Mesenchymal stem cell (in vitro differentiated cells and primary cell): ENCODE measurements at regions not wholly inside any gene's neighbourhood (a gene's known extent, or its start where the extent isn't known, plus 50 kb on each side); places are given as distances from the start of the nearest gene placed in this dataset.

Source experiments
- DNase-seq: peaks from one replicate; pipeline ENCODE4 v3.0.0-alpha.2; 2013
- H2AFZ ChIP-seq: one replicate; pipeline ENCODE4 v1.6.1; 2013; ENCODE audit warnings: low read depth, mild to moderate bottlenecking, control low read depth, inconsistent platforms, low read length, moderate library complexity
- H2AK5ac ChIP-seq: 2 replicates; pipeline ENCODE4 v1.6.1; 2013; ENCODE audit warnings: low read length, moderate library complexity, mild to moderate bottlenecking, inconsistent platforms; ENCODE audit not compliant: severe bottlenecking
- H2BK120ac ChIP-seq: one replicate; pipeline ENCODE4 v1.6.1; 2013; ENCODE audit warnings: low read depth, mild to moderate bottlenecking, inconsistent platforms, low read length, moderate library complexity
- H2BK12ac ChIP-seq, 2 experiments: one replicate each; pipeline ENCODE4 v1.6.1; 2013; ENCODE audit warnings: inconsistent platforms in 2 of 2, low read length in 2 of 2, mild to moderate bottlenecking in 2 of 2, moderate library complexity in 2 of 2, control low read depth in 1 of 2
- H2BK15ac ChIP-seq: one replicate; pipeline ENCODE4 v1.6.1; 2013; ENCODE audit warnings: mild to moderate bottlenecking, low read depth, inconsistent platforms; ENCODE audit not compliant: poor library complexity, severe bottlenecking
- H2BK5ac ChIP-seq: 2 replicates; pipeline ENCODE4 v1.6.1; 2013; ENCODE audit warnings: low read depth, mild to moderate bottlenecking, low read length, control low read depth, inconsistent platforms; ENCODE audit not compliant: poor library complexity, severe bottlenecking
- H3K14ac ChIP-seq, 2 experiments: one replicate each; pipeline ENCODE4 v1.6.1; 2013; ENCODE audit warnings: inconsistent platforms in 2 of 2, low read length in 2 of 2, control low read depth in 1 of 2, mild to moderate bottlenecking in 1 of 2, moderate library complexity in 1 of 2
- H3K18ac ChIP-seq, 2 experiments: one replicate each; pipeline ENCODE4 v1.6.1; 2013; ENCODE audit warnings: inconsistent platforms in 2 of 2, low read length in 2 of 2, control low read depth in 1 of 2, low read depth in 1 of 2, mild to moderate bottlenecking in 1 of 2
- H3K23ac ChIP-seq, 2 experiments: one replicate each; pipeline ENCODE4 v1.6.1; 2013; ENCODE audit warnings: inconsistent platforms in 2 of 2, low read length in 2 of 2, mild to moderate bottlenecking in 2 of 2, moderate library complexity in 2 of 2, control low read depth in 1 of 2
- H3K27ac ChIP-seq: 2 replicates; pipeline ENCODE4 v1.5.1; 2013; ENCODE audit warnings: mild to moderate bottlenecking, moderate library complexity, low read length, control low read depth, inconsistent platforms; ENCODE audit not compliant: poor library complexity, severe bottlenecking
- H3K27me3 ChIP-seq, 2 experiments: 2 replicates each; pipeline versions ENCODE4 v1.6.1 to v1.7.0; 2013; ENCODE audit warnings: low read length in 2 of 2, mild to moderate bottlenecking in 2 of 2, moderate library complexity in 2 of 2, control low read depth in 1 of 2, inconsistent platforms in 1 of 2; ENCODE audit not compliant: control insufficient read depth in 1 of 2, insufficient read depth in 1 of 2
- H3K36me3 ChIP-seq, 2 experiments: 2 replicates each; pipeline versions ENCODE4 v1.6.1 to v1.7.0; 2013; ENCODE audit warnings: low read length in 2 of 2, control low read depth in 1 of 2, inconsistent platforms in 1 of 2, low read depth in 1 of 2, mild to moderate bottlenecking in 1 of 2; ENCODE audit not compliant: insufficient read depth in 2 of 2, control insufficient read depth in 1 of 2
- H3K4ac ChIP-seq, 2 experiments: one replicate each; pipeline ENCODE4 v1.6.1; 2013; ENCODE audit warnings: inconsistent platforms in 2 of 2, low read length in 2 of 2, mild to moderate bottlenecking in 2 of 2, moderate library complexity in 2 of 2, control low read depth in 1 of 2, low read depth in 1 of 2
- H3K4me1 ChIP-seq: 2 replicates; pipeline ENCODE4 v1.6.1; 2013; ENCODE audit warnings: low read depth, low read length, control low read depth; ENCODE audit not compliant: control insufficient read depth, insufficient read depth
- H3K4me2 ChIP-seq: 2 replicates; pipeline ENCODE4 v1.6.1; 2013; ENCODE audit warnings: low read length, mild to moderate bottlenecking, inconsistent platforms; ENCODE audit not compliant: poor library complexity, severe bottlenecking
- H3K4me3 ChIP-seq, 2 experiments: 2 replicates each; pipeline versions ENCODE4 v1.5.1 to v1.7.0; 2013; ENCODE audit warnings: low read length in 2 of 2, mild to moderate bottlenecking in 2 of 2, control low read depth in 1 of 2, low read depth in 1 of 2; ENCODE audit not compliant: insufficient read depth in 1 of 2
- H3K79me1 ChIP-seq: replicated peaks from 2 replicates; pipeline ENCODE4 v1.6.1; 2013; ENCODE audit warnings: mild to moderate bottlenecking, control low read depth, low read length, inconsistent platforms; ENCODE audit not compliant: poor library complexity, severe bottlenecking
- H3K9ac ChIP-seq: 2 replicates; pipeline ENCODE4 v1.7.0; 2013; ENCODE audit warnings: mild to moderate bottlenecking, low read length, moderate library complexity
- H3K9me3 ChIP-seq: 2 replicates; pipeline ENCODE4 v1.7.0; 2013; ENCODE audit warnings: mild to moderate bottlenecking, low read length; ENCODE audit not compliant: control insufficient read depth
- H4K8ac ChIP-seq: one replicate; pipeline ENCODE4 v1.6.1; 2013; ENCODE audit warnings: inconsistent platforms, mild to moderate bottlenecking, low read length, moderate library complexity
- H4K91ac ChIP-seq: one replicate; pipeline ENCODE4 v1.6.1; 2013; ENCODE audit warnings: mild to moderate bottlenecking, low read length, inconsistent platforms
- WGBS: methylation state at CpG from one replicate; pipeline ENCODE4 v1.1.7; 2013; ENCODE audit warnings: mixed read lengths; 5-methylcytosine and 5-hydroxymethylcytosine counted together

DNA sequence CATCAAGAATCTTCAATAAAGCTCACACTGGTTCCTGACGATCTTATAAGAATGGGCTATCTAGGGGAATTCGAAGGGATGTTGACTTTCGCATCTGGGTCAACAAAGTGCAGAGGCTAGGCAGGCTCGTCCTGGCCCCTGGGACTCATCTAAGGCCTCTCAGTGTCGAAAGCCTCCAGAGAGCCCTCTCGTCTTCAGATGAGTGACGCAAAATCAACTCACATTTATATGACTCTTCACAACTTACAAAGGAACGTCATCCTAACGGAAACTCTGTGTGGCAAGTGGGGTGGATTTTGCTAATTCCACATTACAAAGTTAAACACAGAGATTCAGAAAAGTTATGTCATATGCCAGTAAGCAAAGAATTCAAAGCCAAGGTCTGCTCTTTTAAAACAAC is 270.5 kb upstream of the EXOC2 start:
- no peak overlapping the region for H3K23ac ChIP-seq
- H3K4ac ChIP-seq: no peak overlapping the region
- no peak overlapping the region for H3K14ac ChIP-seq
- no peaks in the 10 kb centered on the region for H3K79me1 ChIP-seq
- no peak overlapping the region for H4K8ac ChIP-seq
- H2BK15ac ChIP-seq: no peak overlapping the region
- no peak overlapping the region for H3K9ac ChIP-seq
- H3K27me3 ChIP-seq: peaks cover 5 to 37% of the 10 kb centered on the region in 2 experiments
- H2BK12ac ChIP-seq: no peak overlapping the region
- no peak overlapping the region for H3K4me3 ChIP-seq
- no peak for DNase-seq
- no peak overlapping the region for H3K18ac ChIP-seq
- H2BK5ac ChIP-seq: no peak overlapping the region
- no peak overlapping the region for H4K91ac ChIP-seq
- H2BK120ac ChIP-seq: no peak overlapping the region
- WGBS: 92% methylated on average over 6 of the region's 9 CpGs
- H3K4me2 ChIP-seq: no peak overlapping the region
- H3K9me3 ChIP-seq: no peaks in the 10 kb centered on the region
- H2AK5ac ChIP-seq: no peak overlapping the region
- H2AFZ ChIP-seq: no peak overlapping the region
- H3K4me1 ChIP-seq: no peaks in the 10 kb centered on the region
- H3K27ac ChIP-seq: no peak overlapping the region
- no peaks in the 10 kb centered on the region for H3K36me3 ChIP-seq

GRCh38 chr6:961407-961960 is 268.5 kb upstream of the EXOC2 start:
- H4K91ac ChIP-seq: no peak overlapping the region
- no peaks in the 10 kb centered on the region for H3K9me3 ChIP-seq
- peaks cover 5 to 17% of the 10 kb centered on the region in 2 experiments for H3K27me3 ChIP-seq
- no peak overlapping the region for H2BK120ac ChIP-seq
- no peaks in the 10 kb centered on the region for H3K36me3 ChIP-seq
- no peak overlapping the region for H3K4ac ChIP-seq
- no peak overlapping the region for H3K27ac ChIP-seq
- H3K4me3 ChIP-seq: no peak overlapping the region
- H2BK15ac ChIP-seq: no peak overlapping the region
- 81% methylated on average over 10 of the region's 10 CpGs for WGBS
- H2BK12ac ChIP-seq: no peak overlapping the region
- H2AFZ ChIP-seq: no peak overlapping the region
- H3K23ac ChIP-seq: no peak overlapping the region
- no peaks in the 10 kb centered on the region for H3K4me1 ChIP-seq
- no peaks in the 10 kb centered on the region for H3K79me1 ChIP-seq
- no peak overlapping the region for H2BK5ac ChIP-seq
- H3K4me2 ChIP-seq: no peak overlapping the region
- H4K8ac ChIP-seq: no peak overlapping the region
- no peak overlapping the region for H3K9ac ChIP-seq
- H3K14ac ChIP-seq: no peak overlapping the region
- H3K18ac ChIP-seq: no peak overlapping the region
- no peak overlapping the region for H2AK5ac ChIP-seq
- DNase-seq: no peak

DNA sequence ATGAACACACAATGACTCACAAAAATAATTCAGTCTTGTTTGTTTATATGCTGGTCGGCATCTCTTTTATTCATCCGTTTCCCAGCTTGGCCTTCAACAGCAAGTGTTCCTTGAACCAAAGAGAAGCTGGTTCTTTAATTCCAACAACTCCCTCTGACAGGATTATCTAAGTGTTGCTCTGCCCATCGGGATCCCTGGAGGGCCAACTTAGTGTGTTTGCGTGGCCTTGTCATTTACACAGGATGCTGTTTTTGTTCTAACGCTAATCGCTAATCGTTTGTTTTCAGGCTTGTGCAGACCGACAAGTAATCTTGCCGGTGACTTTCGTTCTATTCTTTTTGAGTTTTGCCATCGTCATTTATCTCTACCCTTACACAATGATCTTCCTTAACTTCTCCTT is 267.4 kb upstream of the EXOC2 start:
- WGBS: 78% methylated on average over 11 of the region's 11 CpGs
- DNase-seq: no peak
- H2AK5ac ChIP-seq: no peak overlapping the region
- H3K9me3 ChIP-seq: no peaks in the 10 kb centered on the region
- H3K18ac ChIP-seq: no peak overlapping the region
- no peak overlapping the region for H4K91ac ChIP-seq
- no peaks in the 10 kb centered on the region for H3K36me3 ChIP-seq
- no peak overlapping the region for H2BK120ac ChIP-seq
- H3K27ac ChIP-seq: no peak overlapping the region
- H2BK15ac ChIP-seq: no peak overlapping the region
- no peaks in the 10 kb centered on the region for H3K4me1 ChIP-seq
- no peak overlapping the region for H2AFZ ChIP-seq
- H3K4me3 ChIP-seq: no peak overlapping the region
- no peak overlapping the region for H2BK5ac ChIP-seq
- H3K4me2 ChIP-seq: no peak overlapping the region
- no peak overlapping the region for H3K9ac ChIP-seq
- H3K23ac ChIP-seq: no peak overlapping the region
- H3K4ac ChIP-seq: no peak overlapping the region
- H3K27me3 ChIP-seq: peaks cover 0 to 6% of the 10 kb centered on the region in 2 experiments
- H3K14ac ChIP-seq: no peak overlapping the region
- H2BK12ac ChIP-seq: no peak overlapping the region
- H3K79me1 ChIP-seq: no peaks in the 10 kb centered on the region
- no peak overlapping the region for H4K8ac ChIP-seq

- Histone ChIP-seq H2AFZ (no peak overlapping the region), H3K36me3 (no peaks in the 10 kb centered on the region), H2BK120ac (no peak overlapping the region), H3K9ac (peak overlapping the region; percentile 51), H3K9me3 (no peaks in the 10 kb centered on the region), H2AK5ac (no peak overlapping the region), H3K4me3 (no peak overlapping the region), H3K27ac (no peak overlapping the region), H3K14ac (no peak overlapping the region), H4K8ac (no peak overlapping the region), H2BK15ac (no peak overlapping the region), H3K18ac (no peak overlapping the region), H4K91ac (no peak overlapping the region), H2BK5ac (no peak overlapping the region), H3K4me1 (no peaks in the 10 kb centered on the region), H3K27me3 (peaks cover 0 to 14% of the 10 kb centered on the region in 2 experiments), H3K23ac (no peak overlapping the region), H2BK12ac (no peak overlapping the region), H3K4ac (no peak overlapping the region), H3K79me1 (no peaks in the 10 kb centered on the region), H3K4me2 (no peak overlapping the region)
- DNase-seq: peak; percentile 56
- 10% methylated on average over 1 of the region's 5 CpGs for WGBS
These were observed 265.5 kb upstream of the EXOC2 start for GRCh38 chr6:958488-958887.
